ENCODE measurements at regions not wholly inside any gene's neighbourhood (a gene's known extent, or its start where the extent isn't known, plus 50 kb on each side); places are given as distances from the start of the nearest gene placed in this dataset.

- no peak overlapping the region for H3K4me3 ChIP-seq (ENCODE audit: low read depth, low read length)
- no peak for DNase-seq (ENCODE audit: low read depth, low spot score)
- ChIA-PET CTCF (no interaction called here), POLR2A (no interaction called here)
- H3K27ac ChIP-seq (ENCODE audit: low read depth, low read length) = no peak overlapping the region
- H3K27me3 ChIP-seq (ENCODE audit: control insufficient read depth, insufficient read depth, low read length) = no peaks in the 10 kb centered on the region
- TF ChIP-seq CTCF (IDR thresholded peaks at IDR 0.05; ENCODE audit: low read depth, low read length) = no peak
- H3K9me3 ChIP-seq (ENCODE audit: control insufficient read depth, insufficient read depth, low read length) = no peaks in the 10 kb centered on the region
Measured at GRCh38 chr10:108982159-108982558, 941.2 kb downstream of the XPNPEP1 start.

- DNase-seq (ENCODE audit: low read depth, low spot score) = no peak
- ChIA-PET POLR2A (no interaction called here), CTCF (no interaction called here)
- H3K4me3 ChIP-seq (ENCODE audit: low read depth, low read length) = no peak overlapping the region
- H3K27me3 ChIP-seq (ENCODE audit: control insufficient read depth, insufficient read depth, low read length) = no peaks in the 10 kb centered on the region
- H3K9me3 ChIP-seq (ENCODE audit: control insufficient read depth, insufficient read depth, low read length) = no peaks in the 10 kb centered on the region
- H3K27ac ChIP-seq (ENCODE audit: low read depth, low read length) = no peak overlapping the region
- TF ChIP-seq CTCF (IDR thresholded peaks at IDR 0.05; ENCODE audit: low read depth, low read length) = no peak
Measured at GRCh38 chr10:108980869-108981268, 942.4 kb downstream of the XPNPEP1 start.

- CTCF ChIA-PET = no interaction called here
- POLR2A ChIA-PET = no interaction called here
- H3K4me3 ChIP-seq (ENCODE audit: low read depth, low read length) = no peak overlapping the region
- no peaks in the 10 kb centered on the region for H3K9me3 ChIP-seq (ENCODE audit: control insufficient read depth, insufficient read depth, low read length)
- no peak for DNase-seq (ENCODE audit: low read depth, low spot score)
- no peaks in the 10 kb centered on the region for H3K27me3 ChIP-seq (ENCODE audit: control insufficient read depth, insufficient read depth, low read length)
- no peak for TF ChIP-seq CTCF (IDR thresholded peaks at IDR 0.05; ENCODE audit: low read depth, low read length)
- no peak overlapping the region for H3K27ac ChIP-seq (ENCODE audit: low read depth, low read length)
Measured at GRCh38 chr10:108975459-108976058, 947.8 kb downstream of the XPNPEP1 start.

GRCh38 chr10:108970016-108970415 lies 953.3 kb downstream of the XPNPEP1 start:
- CTCF ChIA-PET = no interaction called here
- H3K9me3 ChIP-seq (ENCODE audit: control insufficient read depth, insufficient read depth, low read length) = no peaks in the 10 kb centered on the region
- H3K27ac ChIP-seq (ENCODE audit: low read depth, low read length) = no peak overlapping the region
- DNase-seq (ENCODE audit: low read depth, low spot score) = no peak
- no peak overlapping the region for H3K4me3 ChIP-seq (ENCODE audit: low read depth, low read length)
- no peak for TF ChIP-seq CTCF (IDR thresholded peaks at IDR 0.05; ENCODE audit: low read depth, low read length)
- POLR2A ChIA-PET = no interaction called here
- H3K27me3 ChIP-seq (ENCODE audit: control insufficient read depth, insufficient read depth, low read length) = no peaks in the 10 kb centered on the region

- POLR2A ChIA-PET = no interaction called here
- H3K9me3 ChIP-seq (ENCODE audit: control insufficient read depth, insufficient read depth, low read length) = no peaks in the 10 kb centered on the region
- H3K4me3 ChIP-seq (ENCODE audit: low read depth, low read length) = no peak overlapping the region
- CTCF ChIA-PET = no interaction called here
- no peak overlapping the region for H3K27ac ChIP-seq (ENCODE audit: low read depth, low read length)
- TF ChIP-seq CTCF (IDR thresholded peaks at IDR 0.05; ENCODE audit: low read depth, low read length) = no peak
- DNase-seq (ENCODE audit: low read depth, low spot score) = no peak
- H3K27me3 ChIP-seq (ENCODE audit: control insufficient read depth, insufficient read depth, low read length) = no peaks in the 10 kb centered on the region
Measured at GRCh38 chr10:108966411-108966810, 956.9 kb downstream of the XPNPEP1 start.
